SKM-1 (cell line): ENCODE measurements at regions not wholly inside any gene's neighbourhood (a gene's known extent, or its start where the extent isn't known, plus 50 kb on each side); places are given as distances from the start of the nearest gene placed in this dataset.
"Not testable (repeated sequence)": the region's sequence is repeated elsewhere in the genome, so short reads cannot be mapped to it uniquely, and the experiment has no call there.

ENCODE experiments used
- DNase-seq: peaks from one replicate; lab custom pipeline; 2025; ENCODE audit not compliant: unreplicated experiment; lab: John Stamatoyannopoulos, UW

DNA sequence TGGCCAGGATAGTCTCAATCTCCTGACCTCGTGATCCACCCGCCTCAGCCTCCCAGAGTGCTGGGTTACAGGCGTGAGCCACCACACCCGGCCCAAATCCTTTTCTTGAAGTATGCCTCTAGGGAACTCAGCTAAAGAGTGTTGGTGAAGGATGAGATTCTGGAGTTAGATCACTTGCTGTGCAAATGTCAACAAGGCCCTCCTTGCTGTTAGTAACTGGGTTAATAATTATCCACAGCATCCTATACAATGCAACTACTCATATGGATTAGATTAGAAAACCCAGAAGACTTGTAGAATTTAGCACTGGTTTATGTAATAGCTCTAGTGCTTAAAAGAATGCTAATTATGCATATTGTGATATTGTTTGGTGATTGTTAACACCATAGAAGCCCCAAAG lies 310.8 kb upstream of the TFPI start:
- no peak for DNase-seq

- DNase-seq, result no peak
These were observed 312.9 kb upstream of the TFPI start for GRCh38 chr2:187867165-187867564.

- DNase-seq, result no peak
These were observed 315.0 kb upstream of the TFPI start for GRCh38 chr2:187869195-187869594.

DNA sequence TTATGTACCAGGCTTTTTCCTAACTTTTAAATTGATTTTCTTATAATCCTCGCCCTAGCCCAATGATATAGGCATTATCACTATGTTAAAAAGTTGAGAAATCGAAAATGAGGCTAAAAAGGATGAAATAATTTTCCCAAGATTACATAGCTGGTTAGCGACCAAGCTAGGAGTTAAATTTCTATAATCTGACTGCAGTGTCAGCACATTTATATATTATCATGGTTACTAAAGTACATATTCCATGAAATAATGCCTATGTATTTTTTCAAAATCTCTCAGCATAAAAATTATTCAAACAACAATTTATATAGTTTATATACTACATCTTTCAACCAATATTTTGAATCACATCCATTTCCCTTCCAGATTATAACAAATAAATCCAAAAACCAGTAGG lies 317.3 kb upstream of the TFPI start:
- DNase-seq, result no peak

- DNase-seq, result no peak
These were observed 318.9 kb upstream of the TFPI start for GRCh38 chr2:187873132-187873531.

DNA sequence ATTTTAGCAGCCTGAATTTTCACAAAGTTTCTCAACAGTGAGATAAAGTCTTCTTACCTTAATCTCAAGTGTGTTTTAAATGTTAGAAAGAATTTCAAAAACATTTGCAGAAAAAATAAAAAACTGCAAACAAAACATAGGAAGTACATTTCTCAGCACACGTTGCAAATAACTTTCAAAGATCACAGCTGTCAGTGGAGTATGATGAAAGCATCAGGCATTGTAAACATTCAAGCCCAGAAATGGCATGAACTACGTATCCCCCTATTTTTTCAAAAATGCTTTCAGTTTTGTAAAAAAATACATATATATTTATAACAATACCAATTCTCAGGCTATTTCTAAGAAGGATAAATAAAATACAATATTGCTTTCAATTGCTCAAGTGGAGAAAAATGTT lies 320.6 kb upstream of the TFPI start:
- DNase-seq, result no peak

- no peak for DNase-seq
These were observed 321.3 kb upstream of the TFPI start for GRCh38 chr2:187875261-187876141.

DNA sequence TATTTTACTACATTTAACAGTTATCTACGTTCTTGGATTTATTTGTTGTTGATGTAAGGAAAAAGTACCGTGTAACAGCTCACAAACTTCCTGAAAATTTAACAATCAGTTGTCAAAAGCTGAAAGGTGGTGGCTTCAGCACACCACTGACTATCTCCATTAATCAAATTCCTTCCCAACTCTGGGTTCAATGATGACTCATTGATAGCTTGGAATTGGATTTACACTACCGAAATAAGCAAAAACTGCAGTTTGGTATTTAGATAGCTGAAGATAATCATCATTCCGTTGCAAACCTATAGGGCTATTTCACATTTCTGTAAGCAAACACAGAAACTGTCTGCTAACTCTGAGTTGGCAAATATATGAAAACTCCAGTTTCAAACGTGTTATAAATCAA lies 322.3 kb upstream of the TFPI start:
- no peak for DNase-seq

GRCh38 chr2:187877391-187877790 lies 323.2 kb upstream of the TFPI start:
- no peak for DNase-seq

GRCh38 chr2:187878112-187878511 lies 323.9 kb upstream of the TFPI start:
- DNase-seq, result no peak

DNA sequence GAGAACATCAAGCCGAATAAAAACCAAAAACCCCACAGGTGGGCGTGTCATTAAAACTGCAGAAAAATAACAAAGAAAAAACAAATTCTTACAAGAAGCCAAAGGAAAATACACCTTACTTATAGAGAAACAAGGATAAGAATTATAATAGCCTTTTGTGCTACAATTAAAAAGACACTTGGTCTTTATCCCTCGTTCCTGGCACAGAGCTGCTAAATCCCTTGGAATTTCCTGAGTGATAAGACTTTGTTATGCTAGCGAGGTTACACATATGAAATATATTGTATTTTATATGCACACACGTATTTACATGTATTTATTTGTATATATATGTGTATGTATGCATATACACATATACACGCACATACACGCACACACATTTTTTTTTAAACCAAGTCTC lies 325.3 kb upstream of the TFPI start:
- no peak for DNase-seq

DNA sequence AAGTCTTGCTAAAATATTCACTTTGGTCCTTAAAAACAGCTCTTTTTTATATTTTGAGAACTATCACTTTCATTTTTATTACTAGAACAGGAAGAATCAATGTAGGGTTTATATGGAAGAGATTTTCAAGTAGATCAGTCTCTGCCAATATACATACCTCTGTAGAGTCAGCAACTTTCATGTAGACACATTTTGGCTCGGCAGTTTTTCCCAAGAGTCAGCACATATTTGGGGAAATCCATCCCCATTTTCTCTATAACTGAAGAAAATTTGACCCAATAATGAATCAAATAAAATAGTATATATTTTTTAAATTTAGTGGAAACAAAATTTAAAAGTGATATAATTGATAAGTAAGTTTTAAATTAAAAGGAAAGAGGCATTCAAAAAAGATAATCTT lies 329.8 kb upstream of the TFPI start:
- no peak for DNase-seq

GRCh38 chr2:187890690-187891089 lies 336.5 kb upstream of the TFPI start:
- no peak for DNase-seq

- no peak for DNase-seq
These were observed 345.8 kb upstream of the TFPI start for GRCh38 chr2:187900021-187900420.

DNA sequence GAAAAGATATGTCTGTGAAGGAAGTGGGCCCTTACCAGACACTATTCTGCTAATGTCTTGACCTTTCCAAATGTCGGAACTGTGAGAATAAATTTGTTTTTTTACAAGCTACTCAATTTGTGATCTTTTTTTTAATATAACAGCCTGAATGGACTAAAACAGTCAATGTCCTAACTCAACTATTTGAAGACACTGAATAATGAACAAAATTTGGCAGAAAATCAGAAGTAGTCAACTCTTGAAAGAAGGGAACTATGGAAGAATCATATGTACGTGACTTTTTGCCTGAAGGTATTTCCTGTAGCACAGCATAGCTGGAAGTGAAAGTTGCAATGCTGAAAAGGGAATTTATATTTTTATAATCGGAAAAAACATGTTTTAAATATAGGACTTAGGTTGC lies 351.8 kb upstream of the TFPI start:
- no peak for DNase-seq

GRCh38 chr2:187910922-187911321 lies 356.7 kb upstream of the TFPI start:
- DNase-seq, result not testable (repeated sequence)

- no peak for DNase-seq
These were observed 358.7 kb upstream of the TFPI start for GRCh38 chr2:187912950-187913349.

DNA sequence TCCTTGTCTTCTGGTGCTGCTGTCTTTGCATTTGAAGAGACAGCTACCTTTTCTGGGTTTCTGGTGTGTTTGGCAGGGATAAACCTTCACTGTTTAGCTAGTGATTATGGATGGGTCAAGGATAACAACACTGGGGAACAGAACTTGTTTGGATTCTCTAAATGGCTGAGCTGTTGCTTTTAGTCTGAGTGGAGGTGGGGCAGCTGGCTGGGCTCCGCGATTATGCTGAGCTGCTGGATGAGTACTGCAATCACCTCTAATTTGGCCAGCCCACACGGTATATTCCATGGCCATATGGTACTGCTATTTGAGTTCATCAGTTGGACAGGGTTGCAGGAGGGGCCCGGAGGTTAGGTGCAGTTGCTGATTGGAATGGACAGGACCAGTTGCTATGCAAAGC lies 361.6 kb upstream of the TFPI start:
- DNase-seq, result no peak

DNA sequence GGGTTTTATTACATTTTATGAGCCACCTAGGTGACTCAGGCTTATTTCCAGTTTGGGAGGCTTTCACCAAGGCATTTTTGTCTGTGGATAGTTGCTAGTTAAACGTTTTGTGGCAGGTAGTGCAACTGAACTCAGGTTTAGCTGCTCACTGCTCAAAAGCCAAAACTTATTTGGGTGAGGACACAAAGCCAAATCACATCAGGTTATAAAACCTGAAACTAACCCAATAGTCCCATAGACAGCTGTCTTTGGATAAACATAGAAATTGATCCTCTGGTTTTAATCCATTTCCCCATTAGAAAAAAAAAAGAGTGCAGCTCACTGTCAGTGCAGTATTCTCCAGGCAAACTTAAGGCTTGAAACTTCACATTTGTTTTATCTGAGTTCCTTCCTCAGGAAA lies 362.6 kb upstream of the TFPI start:
- no peak for DNase-seq

- no peak for DNase-seq
These were observed 363.3 kb upstream of the TFPI start for GRCh38 chr2:187917535-187917934.

DNA sequence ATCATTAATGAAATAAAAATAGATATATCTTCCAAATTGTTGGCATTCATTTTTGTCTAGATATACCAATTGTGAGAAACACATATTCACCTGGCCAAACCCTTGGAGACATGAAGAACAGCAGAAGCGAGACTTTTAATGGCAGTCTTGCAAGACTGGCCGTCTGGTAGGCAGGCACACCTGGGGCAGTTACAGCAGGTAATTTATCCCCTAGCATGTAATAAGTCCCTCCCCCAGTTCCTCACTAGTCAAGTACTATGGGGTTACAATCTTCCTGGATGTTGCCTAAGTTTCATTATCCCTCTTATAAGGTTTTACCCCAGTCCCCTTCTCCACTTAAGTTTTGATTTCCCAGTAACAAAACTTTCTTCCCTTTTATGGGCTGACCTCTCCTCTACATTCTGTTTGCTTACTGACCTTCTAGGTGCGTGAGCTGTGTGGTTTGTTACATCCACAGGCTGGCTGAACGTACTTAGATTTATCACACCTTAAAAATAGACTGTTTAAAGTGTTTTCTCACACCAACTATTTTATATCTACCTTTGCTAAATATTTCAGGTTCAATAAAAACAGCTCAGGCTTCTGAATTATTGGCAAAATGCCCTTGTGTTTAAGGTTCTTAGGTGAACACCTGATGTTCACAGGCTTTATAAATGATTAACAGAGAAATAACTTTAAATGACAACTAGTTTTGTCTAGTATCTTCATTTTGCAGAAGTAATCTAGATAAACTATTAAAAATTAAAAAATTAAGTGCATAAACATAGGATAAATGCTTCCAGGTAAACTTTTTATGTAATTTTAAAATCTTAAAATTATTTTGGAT lies 365.0 kb upstream of the TFPI start:
- DNase-seq, result no peak

DNA sequence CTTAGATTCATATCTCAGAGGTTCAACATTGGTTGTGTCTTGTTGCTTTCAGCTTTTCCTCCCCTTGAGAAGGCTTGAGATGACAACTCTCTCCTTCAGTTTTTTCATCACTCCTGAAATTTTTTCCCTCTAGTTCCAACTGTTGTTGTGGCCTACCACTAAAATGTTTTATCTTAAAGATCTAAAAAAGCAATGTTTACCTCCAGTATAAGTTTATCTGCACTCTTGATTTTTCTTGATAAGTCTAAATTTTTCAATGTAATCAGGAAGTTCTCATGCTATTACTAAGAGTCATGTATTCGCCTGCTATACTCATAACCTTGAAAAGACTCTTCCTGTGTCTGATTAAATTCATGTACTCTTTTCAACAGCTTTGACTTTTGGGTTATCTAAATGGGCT lies 366.3 kb upstream of the TFPI start:
- DNase-seq, result no peak
